DND-41 (cell line): ENCODE measurements at regions not wholly inside any gene's neighbourhood (a gene's known extent, or its start where the extent isn't known, plus 50 kb on each side); places are given as distances from the start of the nearest gene placed in this dataset.

Experiments
- CTCF ChIP-seq: IDR thresholded peaks from 2 replicates; pipeline ENCODE4 v1.5.1; 2012; ENCODE audit warnings: borderline replicate concordance, low read length, moderate library complexity, mild to moderate bottlenecking; ENCODE audit not compliant: poor library complexity, severe bottlenecking; ENCODE audit errors: extremely low read depth
- EZH2 ChIP-seq: IDR thresholded peaks from 3 replicates; pipeline ENCODE4 v1.6.1; 2012; ENCODE audit warnings: borderline replicate concordance, low read depth, mild to moderate bottlenecking, moderate library complexity, low read length, inconsistent platforms; ENCODE audit not compliant: severe bottlenecking

- TF ChIP-seq CTCF (no peak), EZH2 (no peak)
These were observed 1471.7 kb downstream of the UQCRFS1 start for GRCh38 chr19:27741236-27741635.
